Endothelial cell of umbilical vein (primary cell): ENCODE measurements at regions not wholly inside any gene's neighbourhood (a gene's known extent, or its start where the extent isn't known, plus 50 kb on each side); places are given as distances from the start of the nearest gene placed in this dataset.

Source experiments
- BruUV-seq: library from RNA; stranded (reverse); fragments of 400-500 nt; replicated peaks from 2 replicates; lab custom pipeline; 2021; lab: Mats Ljungman, UMichigan
- CTCF ChIA-PET: fragments of 300-600, 350-600 bp; sonication (Branson Sonifier 250); formaldehyde crosslinking; loops from one replicate; lab custom pipeline; 2021; ENCODE audit warnings: antibody characterized with exemption, inconsistent platforms; lab: Charles Lee
- POLR2A ChIA-PET: fragments of 300-600, 350-600 bp; sonication (Branson Sonifier 250); formaldehyde crosslinking; loops from one replicate; lab custom pipeline; 2021; ENCODE audit warnings: antibody characterized with exemption, inconsistent platforms; lab: Charles Lee
- DNase-seq: peaks from one replicate; pipeline ENCODE4 v3.0.0-alpha.2; 2011; ENCODE audit warnings: low read depth, low spot score
- FAIRE-seq: peaks from 2 replicates; lab custom pipeline; 2011; peaks lifted over from hg19 to GRCh38; lab: Jason Lieb, UNC
- H2AFZ ChIP-seq: 2 replicates; pipeline ENCODE4 v1.6.0; 2012; ENCODE audit warnings: low read depth, low read length, control low read depth, inconsistent platforms
- H3K27ac ChIP-seq: 2 replicates; pipeline ENCODE4 v1.5.1; 2011; ENCODE audit warnings: low read depth, mild to moderate bottlenecking, control low read depth, low read length, moderate library complexity; ENCODE audit not compliant: insufficient read depth
- H3K27me3 ChIP-seq, 2 experiments: 2 replicates each; pipeline versions ENCODE4 v1.6.0 to v1.6.1; 2011; ENCODE audit warnings: low read length in 2 of 2, mixed read lengths in 1 of 2; ENCODE audit not compliant: control insufficient read depth in 2 of 2, insufficient read depth in 2 of 2
- H3K36me3 ChIP-seq, 2 experiments: 2 replicates in 1 of 2; 3 replicates in 1 of 2; pipeline ENCODE4 v1.5.1; 2011; ENCODE audit warnings: low read length in 2 of 2, mild to moderate bottlenecking in 1 of 2, moderate library complexity in 1 of 2; ENCODE audit not compliant: control insufficient read depth in 2 of 2, insufficient read depth in 2 of 2; ENCODE audit errors: extremely low read depth in 1 of 2
- H3K4me1 ChIP-seq: 3 replicates; pipeline ENCODE4 v1.5.1; 2011; ENCODE audit warnings: mild to moderate bottlenecking, low read length; ENCODE audit not compliant: control insufficient read depth, insufficient read depth; ENCODE audit errors: extremely low read depth
- H3K4me2 ChIP-seq: 2 replicates; pipeline ENCODE4 v1.6.1; 2011; ENCODE audit warnings: low read length, control low read depth, mixed read lengths; ENCODE audit not compliant: insufficient read depth
- H3K4me3 ChIP-seq, 3 experiments: fragments of 200-600 bp in 1 of 3; sonication (generic), shearing (Covaris generic) in 1 of 3; replicated peaks in 1 of 3; 2 replicates each; pipeline ENCODE4 v1.5.1; 2011 to 2016; ENCODE audit warnings: control low read depth in 3 of 3, low read length in 3 of 3, mild to moderate bottlenecking in 2 of 3, inconsistent platforms in 1 of 3, low read depth in 1 of 3, moderate library complexity in 1 of 3; ENCODE audit not compliant: insufficient read depth in 1 of 3
- H3K79me2 ChIP-seq: 2 replicates; pipeline ENCODE4 v1.6.0; 2012; ENCODE audit warnings: low read length, inconsistent platforms; ENCODE audit not compliant: control insufficient read depth, insufficient read depth
- H3K9ac ChIP-seq: replicated peaks from 2 replicates; pipeline ENCODE3; 2011; ENCODE audit warnings: low read length, control low read depth; ENCODE audit not compliant: insufficient read depth; ENCODE audit errors: extremely low read depth
- H3K9me1 ChIP-seq: replicated peaks from 3 replicates; pipeline ENCODE4 v1.6.0; 2011; ENCODE audit warnings: mild to moderate bottlenecking, low read length; ENCODE audit not compliant: control insufficient read depth, insufficient read depth; ENCODE audit errors: extremely low read depth
- H3K9me3 ChIP-seq: replicated peaks from 2 replicates; pipeline ENCODE4 v1.5.1; 2012; ENCODE audit warnings: low read length, inconsistent platforms; ENCODE audit not compliant: control insufficient read depth, insufficient read depth
- H4K20me1 ChIP-seq: replicated peaks from 2 replicates; pipeline ENCODE3; 2011; ENCODE audit warnings: mild to moderate bottlenecking, low read length; ENCODE audit not compliant: control insufficient read depth, insufficient read depth; ENCODE audit errors: extremely low read depth
- EZH2 ChIP-seq: IDR thresholded peaks from 2 replicates; pipeline ENCODE4 v1.6.1; 2012; ENCODE audit warnings: borderline replicate concordance, low read depth, mild to moderate bottlenecking, moderate library complexity, low read length, inconsistent platforms; ENCODE audit not compliant: severe bottlenecking
- FOS ChIP-seq: IDR thresholded peaks from 2 replicates; pipeline ENCODE4 v1.6.1; 2011; ENCODE audit warnings: mild to moderate bottlenecking, low read length, moderate library complexity, borderline replicate concordance; ENCODE audit not compliant: insufficient read depth
- GATA2 ChIP-seq: IDR thresholded peaks from 2 replicates; pipeline ENCODE4 v1.7.0; 2011; ENCODE audit warnings: low read depth, mild to moderate bottlenecking, moderate library complexity, mixed read lengths, low read length; ENCODE audit not compliant: insufficient read length, insufficient read depth
- JUN ChIP-seq: IDR thresholded peaks from 2 replicates; pipeline ENCODE4 v1.6.1; 2011; ENCODE audit warnings: borderline replicate concordance, low read depth; ENCODE audit not compliant: insufficient read length, insufficient read depth
- MYC ChIP-seq: IDR thresholded peaks from one replicate; pipeline ENCODE4 v1.6.1; 2011; ENCODE audit warnings: mild to moderate bottlenecking, low read depth, low read length
- POLR2A ChIP-seq: IDR thresholded peaks from 2 replicates; pipeline ENCODE4 v1.6.1; 2012; ENCODE audit warnings: low read depth, mild to moderate bottlenecking, control low read depth, low read length
- POLR2AphosphoS5 ChIP-seq: IDR thresholded peaks from 2 replicates; pipeline ENCODE4 v1.6.1; 2012; ENCODE audit warnings: low read depth, mild to moderate bottlenecking, control low read depth, low read length, moderate library complexity; ENCODE audit not compliant: insufficient read depth
- dilution Hi-C: fragments of 300-500 bp; cut with MboI; formaldehyde crosslinking; loops from one replicate; pipeline ENCODE4 v1.15.0; 2019; ENCODE audit warnings: low sequenced_read_pairs; ENCODE audit not compliant: extremely low pct_ligation_motif_present
- intact Hi-C: fragments of 100-400 bp; cut with micrococcal nuclease; formaldehyde crosslinking; loops from one replicate; pipeline ENCODE4 v1.10.0; 2022
- TF ChIP-seq, protein P1 (sequence below), 2 donors: IDR thresholded peaks; 1 replicate in 1 of 2; 2 replicates in 1 of 2; pipeline ENCODE4 v1.5.1; 2011; ENCODE audit warnings: low read length in 2 of 2, mild to moderate bottlenecking in 2 of 2, moderate library complexity in 2 of 2, control low read depth in 1 of 2, inconsistent platforms in 1 of 2, low read depth in 1 of 2; ENCODE audit not compliant: insufficient read depth in 1 of 2; ENCODE audit errors: extremely low read depth in 1 of 2
- TF ChIP-seq, protein P2 (sequence below): IDR thresholded peaks from 2 replicates; pipeline ENCODE4 v1.6.1; 2011; ENCODE audit not compliant: insufficient read depth, insufficient read length

GRCh38 chrX:150201391-150201790, 161.7 kb upstream of the MAMLD1 start:
- H3K9ac ChIP-seq, result no peak overlapping the region
- H3K79me2 ChIP-seq, result no peaks in the 10 kb centered on the region
- H3K9me3 ChIP-seq, result no peaks in the 10 kb centered on the region
- no peak overlapping the region for H2AFZ ChIP-seq
- intact Hi-C loops, result loop anchor here (1.0 to 10.0 kb wide), 5 partner anchors 47 to 239 kb away; partner anchors contain the start of gene MAMLD1
- H3K4me2 ChIP-seq, result no peak overlapping the region
- ChIA-PET POLR2A (no interaction called here), CTCF (interaction anchor here (1.0 to 3.0 kb wide), 4 partner anchors 123 to 162 kb away, joined by 3 to 15 read pairs (median 4); partner anchors contain the start of gene MAMLD1)
- no peak for DNase-seq
- no peaks in the 10 kb centered on the region for H3K27me3 ChIP-seq
- no peaks in the 10 kb centered on the region for H4K20me1 ChIP-seq
- H3K36me3 ChIP-seq, result no peaks in the 10 kb centered on the region
- no peak for FAIRE-seq
- H3K4me3 ChIP-seq, result no peak overlapping the region
- TF ChIP-seq FOS, result no peak
- TF ChIP-seq, protein P1, sequence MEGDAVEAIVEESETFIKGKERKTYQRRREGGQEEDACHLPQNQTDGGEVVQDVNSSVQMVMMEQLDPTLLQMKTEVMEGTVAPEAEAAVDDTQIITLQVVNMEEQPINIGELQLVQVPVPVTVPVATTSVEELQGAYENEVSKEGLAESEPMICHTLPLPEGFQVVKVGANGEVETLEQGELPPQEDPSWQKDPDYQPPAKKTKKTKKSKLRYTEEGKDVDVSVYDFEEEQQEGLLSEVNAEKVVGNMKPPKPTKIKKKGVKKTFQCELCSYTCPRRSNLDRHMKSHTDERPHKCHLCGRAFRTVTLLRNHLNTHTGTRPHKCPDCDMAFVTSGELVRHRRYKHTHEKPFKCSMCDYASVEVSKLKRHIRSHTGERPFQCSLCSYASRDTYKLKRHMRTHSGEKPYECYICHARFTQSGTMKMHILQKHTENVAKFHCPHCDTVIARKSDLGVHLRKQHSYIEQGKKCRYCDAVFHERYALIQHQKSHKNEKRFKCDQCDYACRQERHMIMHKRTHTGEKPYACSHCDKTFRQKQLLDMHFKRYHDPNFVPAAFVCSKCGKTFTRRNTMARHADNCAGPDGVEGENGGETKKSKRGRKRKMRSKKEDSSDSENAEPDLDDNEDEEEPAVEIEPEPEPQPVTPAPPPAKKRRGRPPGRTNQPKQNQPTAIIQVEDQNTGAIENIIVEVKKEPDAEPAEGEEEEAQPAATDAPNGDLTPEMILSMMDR (IDR thresholded peaks at IDR 0.05; ENCODE audit: extremely low read depth in 1 of 2, insufficient read depth in 1 of 2, low read depth in 1 of 2, low read length in 2 of 2), result no peak
- TF ChIP-seq MYC, result no peak
- no peak for TF ChIP-seq EZH2
- dilution Hi-C loops, result no loop called here
- no peaks in the 10 kb centered on the region for H3K9me1 ChIP-seq
- H3K27ac ChIP-seq, result no peak overlapping the region
- BruUV-seq, result no TSS peak
- H3K4me1 ChIP-seq, result peaks cover 11% of the 10 kb centered on the region

GRCh38 chrX:150201841-150202240, 161.3 kb upstream of the MAMLD1 start:
- H3K27me3 ChIP-seq, result no peaks in the 10 kb centered on the region
- TF ChIP-seq GATA2, result no peak
- no peak for TF ChIP-seq FOS
- no peak for TF ChIP-seq JUN
- TF ChIP-seq, protein P1 (IDR thresholded peaks at IDR 0.05; ENCODE audit: extremely low read depth in 1 of 2, insufficient read depth in 1 of 2, low read depth in 1 of 2, low read length in 2 of 2), result no peak
- no peak for TF ChIP-seq MYC
- TF ChIP-seq, protein P2, sequence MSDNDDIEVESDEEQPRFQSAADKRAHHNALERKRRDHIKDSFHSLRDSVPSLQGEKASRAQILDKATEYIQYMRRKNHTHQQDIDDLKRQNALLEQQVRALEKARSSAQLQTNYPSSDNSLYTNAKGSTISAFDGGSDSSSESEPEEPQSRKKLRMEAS, result no peak
- TF ChIP-seq EZH2, result no peak
- TF ChIP-seq POLR2AphosphoS5, result no peak
- TF ChIP-seq POLR2A, result no peak
- H3K9me3 ChIP-seq, result no peaks in the 10 kb centered on the region
- H3K36me3 ChIP-seq, result no peaks in the 10 kb centered on the region
- dilution Hi-C loops (no loop called here), intact Hi-C loops (loop anchor here (1.0 to 10.0 kb wide), 6 partner anchors 47 to 240 kb away; partner anchors contain the start of gene MAMLD1)
- peaks cover 11% of the 10 kb centered on the region for H3K4me1 ChIP-seq
- no peak overlapping the region for H2AFZ ChIP-seq
- no peak for DNase-seq
- BruUV-seq, result no TSS peak
- no peak for FAIRE-seq
- H3K9ac ChIP-seq, result no peak overlapping the region
- no peaks in the 10 kb centered on the region for H3K79me2 ChIP-seq
- no peaks in the 10 kb centered on the region for H4K20me1 ChIP-seq
- H3K27ac ChIP-seq, result no peak overlapping the region
- POLR2A ChIA-PET, result no interaction called here
- no peak overlapping the region for H3K4me2 ChIP-seq
- no peaks in the 10 kb centered on the region for H3K9me1 ChIP-seq
- H3K4me3 ChIP-seq, result no peak overlapping the region
- CTCF ChIA-PET, result no interaction called here
